ENCODE measurements at regions not wholly inside any gene's neighbourhood (a gene's known extent, or its start where the extent isn't known, plus 50 kb on each side); places are given as distances from the start of the nearest gene placed in this dataset.

DNA sequence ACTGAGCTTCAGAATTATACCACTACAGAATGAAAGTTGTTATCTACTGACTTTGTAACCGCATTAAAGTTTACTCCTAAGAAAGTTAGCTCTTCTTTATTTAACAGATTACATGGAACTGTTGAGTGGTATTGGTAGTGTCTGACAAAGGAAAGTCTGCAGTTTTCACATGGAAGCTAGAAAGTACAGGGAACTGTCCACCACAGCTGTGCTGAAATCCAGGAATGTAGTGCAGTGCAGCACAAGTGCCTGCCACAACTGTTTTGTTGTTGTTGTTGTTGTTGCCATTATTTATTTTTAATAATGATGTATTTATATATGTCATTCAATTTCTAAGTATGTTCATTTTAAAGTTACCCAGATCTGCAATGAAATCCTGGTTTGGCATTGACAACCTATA, 464.9 kb downstream of the TBC1D32 start:
- TF ChIP-seq, protein P1, sequence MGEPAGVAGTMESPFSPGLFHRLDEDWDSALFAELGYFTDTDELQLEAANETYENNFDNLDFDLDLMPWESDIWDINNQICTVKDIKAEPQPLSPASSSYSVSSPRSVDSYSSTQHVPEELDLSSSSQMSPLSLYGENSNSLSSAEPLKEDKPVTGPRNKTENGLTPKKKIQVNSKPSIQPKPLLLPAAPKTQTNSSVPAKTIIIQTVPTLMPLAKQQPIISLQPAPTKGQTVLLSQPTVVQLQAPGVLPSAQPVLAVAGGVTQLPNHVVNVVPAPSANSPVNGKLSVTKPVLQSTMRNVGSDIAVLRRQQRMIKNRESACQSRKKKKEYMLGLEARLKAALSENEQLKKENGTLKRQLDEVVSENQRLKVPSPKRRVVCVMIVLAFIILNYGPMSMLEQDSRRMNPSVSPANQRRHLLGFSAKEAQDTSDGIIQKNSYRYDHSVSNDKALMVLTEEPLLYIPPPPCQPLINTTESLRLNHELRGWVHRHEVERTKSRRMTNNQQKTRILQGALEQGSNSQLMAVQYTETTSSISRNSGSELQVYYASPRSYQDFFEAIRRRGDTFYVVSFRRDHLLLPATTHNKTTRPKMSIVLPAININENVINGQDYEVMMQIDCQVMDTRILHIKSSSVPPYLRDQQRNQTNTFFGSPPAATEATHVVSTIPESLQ (CRISPR knock-in tag; IDR thresholded peaks at IDR 0.05) = no peak
- TF ChIP-seq, protein P2, sequence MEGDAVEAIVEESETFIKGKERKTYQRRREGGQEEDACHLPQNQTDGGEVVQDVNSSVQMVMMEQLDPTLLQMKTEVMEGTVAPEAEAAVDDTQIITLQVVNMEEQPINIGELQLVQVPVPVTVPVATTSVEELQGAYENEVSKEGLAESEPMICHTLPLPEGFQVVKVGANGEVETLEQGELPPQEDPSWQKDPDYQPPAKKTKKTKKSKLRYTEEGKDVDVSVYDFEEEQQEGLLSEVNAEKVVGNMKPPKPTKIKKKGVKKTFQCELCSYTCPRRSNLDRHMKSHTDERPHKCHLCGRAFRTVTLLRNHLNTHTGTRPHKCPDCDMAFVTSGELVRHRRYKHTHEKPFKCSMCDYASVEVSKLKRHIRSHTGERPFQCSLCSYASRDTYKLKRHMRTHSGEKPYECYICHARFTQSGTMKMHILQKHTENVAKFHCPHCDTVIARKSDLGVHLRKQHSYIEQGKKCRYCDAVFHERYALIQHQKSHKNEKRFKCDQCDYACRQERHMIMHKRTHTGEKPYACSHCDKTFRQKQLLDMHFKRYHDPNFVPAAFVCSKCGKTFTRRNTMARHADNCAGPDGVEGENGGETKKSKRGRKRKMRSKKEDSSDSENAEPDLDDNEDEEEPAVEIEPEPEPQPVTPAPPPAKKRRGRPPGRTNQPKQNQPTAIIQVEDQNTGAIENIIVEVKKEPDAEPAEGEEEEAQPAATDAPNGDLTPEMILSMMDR (IDR thresholded peaks at IDR 0.05) = no peak
- TF ChIP-seq, protein P3, sequence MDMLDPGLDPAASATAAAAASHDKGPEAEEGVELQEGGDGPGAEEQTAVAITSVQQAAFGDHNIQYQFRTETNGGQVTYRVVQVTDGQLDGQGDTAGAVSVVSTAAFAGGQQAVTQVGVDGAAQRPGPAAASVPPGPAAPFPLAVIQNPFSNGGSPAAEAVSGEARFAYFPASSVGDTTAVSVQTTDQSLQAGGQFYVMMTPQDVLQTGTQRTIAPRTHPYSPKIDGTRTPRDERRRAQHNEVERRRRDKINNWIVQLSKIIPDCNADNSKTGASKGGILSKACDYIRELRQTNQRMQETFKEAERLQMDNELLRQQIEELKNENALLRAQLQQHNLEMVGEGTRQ (CRISPR knock-in tag; IDR thresholded peaks at IDR 0.05) = no peak
- no peak for TF ChIP-seq SMAD3 (CRISPR knock-in tag; IDR thresholded peaks at IDR 0.05; ENCODE audit: borderline replicate concordance)
- TF ChIP-seq SP1 (CRISPR knock-in tag; conservative IDR thresholded peaks at IDR 0.05) = no peak
- no peak for TF ChIP-seq ELF4 (CRISPR knock-in tag; IDR thresholded peaks at IDR 0.05; ENCODE audit: low read depth)
- TF ChIP-seq ZNF219 (CRISPR knock-in tag; IDR thresholded peaks at IDR 0.05; ENCODE audit: borderline replicate concordance) = no peak
- TF ChIP-seq, protein P4, sequence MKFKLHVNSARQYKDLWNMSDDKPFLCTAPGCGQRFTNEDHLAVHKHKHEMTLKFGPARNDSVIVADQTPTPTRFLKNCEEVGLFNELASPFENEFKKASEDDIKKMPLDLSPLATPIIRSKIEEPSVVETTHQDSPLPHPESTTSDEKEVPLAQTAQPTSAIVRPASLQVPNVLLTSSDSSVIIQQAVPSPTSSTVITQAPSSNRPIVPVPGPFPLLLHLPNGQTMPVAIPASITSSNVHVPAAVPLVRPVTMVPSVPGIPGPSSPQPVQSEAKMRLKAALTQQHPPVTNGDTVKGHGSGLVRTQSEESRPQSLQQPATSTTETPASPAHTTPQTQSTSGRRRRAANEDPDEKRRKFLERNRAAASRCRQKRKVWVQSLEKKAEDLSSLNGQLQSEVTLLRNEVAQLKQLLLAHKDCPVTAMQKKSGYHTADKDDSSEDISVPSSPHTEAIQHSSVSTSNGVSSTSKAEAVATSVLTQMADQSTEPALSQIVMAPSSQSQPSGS (CRISPR knock-in tag; IDR thresholded peaks at IDR 0.05; ENCODE audit: borderline replicate concordance, low read depth) = no peak
- TF ChIP-seq, protein P5, sequence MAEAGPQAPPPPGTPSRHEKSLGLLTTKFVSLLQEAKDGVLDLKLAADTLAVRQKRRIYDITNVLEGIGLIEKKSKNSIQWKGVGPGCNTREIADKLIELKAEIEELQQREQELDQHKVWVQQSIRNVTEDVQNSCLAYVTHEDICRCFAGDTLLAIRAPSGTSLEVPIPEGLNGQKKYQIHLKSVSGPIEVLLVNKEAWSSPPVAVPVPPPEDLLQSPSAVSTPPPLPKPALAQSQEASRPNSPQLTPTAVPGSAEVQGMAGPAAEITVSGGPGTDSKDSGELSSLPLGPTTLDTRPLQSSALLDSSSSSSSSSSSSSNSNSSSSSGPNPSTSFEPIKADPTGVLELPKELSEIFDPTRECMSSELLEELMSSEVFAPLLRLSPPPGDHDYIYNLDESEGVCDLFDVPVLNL (CRISPR knock-in tag; IDR thresholded peaks at IDR 0.05; ENCODE audit: borderline replicate concordance, low read depth) = no peak
- no peak for TF ChIP-seq ZNF121 (CRISPR knock-in tag; IDR thresholded peaks at IDR 0.05)
- no peak for TF ChIP-seq FOXJ3 (CRISPR knock-in tag; IDR thresholded peaks at IDR 0.05; ENCODE audit: borderline replicate concordance)
- no peak for TF ChIP-seq ESRRA (CRISPR knock-in tag; IDR thresholded peaks at IDR 0.05; ENCODE audit: borderline replicate concordance)
- TF ChIP-seq, protein P6, sequence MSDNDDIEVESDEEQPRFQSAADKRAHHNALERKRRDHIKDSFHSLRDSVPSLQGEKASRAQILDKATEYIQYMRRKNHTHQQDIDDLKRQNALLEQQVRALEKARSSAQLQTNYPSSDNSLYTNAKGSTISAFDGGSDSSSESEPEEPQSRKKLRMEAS (CRISPR knock-in tag; IDR thresholded peaks at IDR 0.05) = no peak
